Mesenchymal stem cell (in vitro differentiated cells and primary cell): ENCODE measurements at regions not wholly inside any gene's neighbourhood (a gene's known extent, or its start where the extent isn't known, plus 50 kb on each side); places are given as distances from the start of the nearest gene placed in this dataset.
"Not testable (repeated sequence)": the region's sequence is repeated elsewhere in the genome, so short reads cannot be mapped to it uniquely, and the experiment has no call there.

Experiments used
- DNase-seq: peaks from one replicate; pipeline ENCODE4 v3.0.0-alpha.2; 2013
- H2AFZ ChIP-seq: one replicate; pipeline ENCODE4 v1.6.1; 2013; ENCODE audit warnings: low read depth, mild to moderate bottlenecking, control low read depth, inconsistent platforms, low read length, moderate library complexity
- H2AK5ac ChIP-seq: 2 replicates; pipeline ENCODE4 v1.6.1; 2013; ENCODE audit warnings: low read length, moderate library complexity, mild to moderate bottlenecking, inconsistent platforms; ENCODE audit not compliant: severe bottlenecking
- H2BK120ac ChIP-seq: one replicate; pipeline ENCODE4 v1.6.1; 2013; ENCODE audit warnings: low read depth, mild to moderate bottlenecking, inconsistent platforms, low read length, moderate library complexity
- H2BK12ac ChIP-seq, 2 experiments: one replicate each; pipeline ENCODE4 v1.6.1; 2013; ENCODE audit warnings: inconsistent platforms in 2 of 2, low read length in 2 of 2, mild to moderate bottlenecking in 2 of 2, moderate library complexity in 2 of 2, control low read depth in 1 of 2
- H2BK15ac ChIP-seq: one replicate; pipeline ENCODE4 v1.6.1; 2013; ENCODE audit warnings: mild to moderate bottlenecking, low read depth, inconsistent platforms; ENCODE audit not compliant: poor library complexity, severe bottlenecking
- H2BK5ac ChIP-seq: 2 replicates; pipeline ENCODE4 v1.6.1; 2013; ENCODE audit warnings: low read depth, mild to moderate bottlenecking, low read length, control low read depth, inconsistent platforms; ENCODE audit not compliant: poor library complexity, severe bottlenecking
- H3K14ac ChIP-seq, 2 experiments: one replicate each; pipeline ENCODE4 v1.6.1; 2013; ENCODE audit warnings: inconsistent platforms in 2 of 2, low read length in 2 of 2, control low read depth in 1 of 2, mild to moderate bottlenecking in 1 of 2, moderate library complexity in 1 of 2
- H3K18ac ChIP-seq, 2 experiments: one replicate each; pipeline ENCODE4 v1.6.1; 2013; ENCODE audit warnings: inconsistent platforms in 2 of 2, low read length in 2 of 2, control low read depth in 1 of 2, low read depth in 1 of 2, mild to moderate bottlenecking in 1 of 2
- H3K23ac ChIP-seq, 2 experiments: one replicate each; pipeline ENCODE4 v1.6.1; 2013; ENCODE audit warnings: inconsistent platforms in 2 of 2, low read length in 2 of 2, mild to moderate bottlenecking in 2 of 2, moderate library complexity in 2 of 2, control low read depth in 1 of 2
- H3K27ac ChIP-seq: 2 replicates; pipeline ENCODE4 v1.5.1; 2013; ENCODE audit warnings: mild to moderate bottlenecking, moderate library complexity, low read length, control low read depth, inconsistent platforms; ENCODE audit not compliant: poor library complexity, severe bottlenecking
- H3K27me3 ChIP-seq, 2 experiments: 2 replicates each; pipeline versions ENCODE4 v1.6.1 to v1.7.0; 2013; ENCODE audit warnings: low read length in 2 of 2, mild to moderate bottlenecking in 2 of 2, moderate library complexity in 2 of 2, control low read depth in 1 of 2, inconsistent platforms in 1 of 2; ENCODE audit not compliant: control insufficient read depth in 1 of 2, insufficient read depth in 1 of 2
- H3K36me3 ChIP-seq, 2 experiments: 2 replicates each; pipeline versions ENCODE4 v1.6.1 to v1.7.0; 2013; ENCODE audit warnings: low read length in 2 of 2, control low read depth in 1 of 2, inconsistent platforms in 1 of 2, low read depth in 1 of 2, mild to moderate bottlenecking in 1 of 2; ENCODE audit not compliant: insufficient read depth in 2 of 2, control insufficient read depth in 1 of 2
- H3K4ac ChIP-seq, 2 experiments: one replicate each; pipeline ENCODE4 v1.6.1; 2013; ENCODE audit warnings: inconsistent platforms in 2 of 2, low read length in 2 of 2, mild to moderate bottlenecking in 2 of 2, moderate library complexity in 2 of 2, control low read depth in 1 of 2, low read depth in 1 of 2
- H3K4me1 ChIP-seq: 2 replicates; pipeline ENCODE4 v1.6.1; 2013; ENCODE audit warnings: low read depth, low read length, control low read depth; ENCODE audit not compliant: control insufficient read depth, insufficient read depth
- H3K4me2 ChIP-seq: 2 replicates; pipeline ENCODE4 v1.6.1; 2013; ENCODE audit warnings: low read length, mild to moderate bottlenecking, inconsistent platforms; ENCODE audit not compliant: poor library complexity, severe bottlenecking
- H3K4me3 ChIP-seq, 2 experiments: 2 replicates each; pipeline versions ENCODE4 v1.5.1 to v1.7.0; 2013; ENCODE audit warnings: low read length in 2 of 2, mild to moderate bottlenecking in 2 of 2, control low read depth in 1 of 2, low read depth in 1 of 2; ENCODE audit not compliant: insufficient read depth in 1 of 2
- H3K79me1 ChIP-seq: replicated peaks from 2 replicates; pipeline ENCODE4 v1.6.1; 2013; ENCODE audit warnings: mild to moderate bottlenecking, control low read depth, low read length, inconsistent platforms; ENCODE audit not compliant: poor library complexity, severe bottlenecking
- H3K9ac ChIP-seq: 2 replicates; pipeline ENCODE4 v1.7.0; 2013; ENCODE audit warnings: mild to moderate bottlenecking, low read length, moderate library complexity
- H3K9me3 ChIP-seq: 2 replicates; pipeline ENCODE4 v1.7.0; 2013; ENCODE audit warnings: mild to moderate bottlenecking, low read length; ENCODE audit not compliant: control insufficient read depth
- H4K8ac ChIP-seq: one replicate; pipeline ENCODE4 v1.6.1; 2013; ENCODE audit warnings: inconsistent platforms, mild to moderate bottlenecking, low read length, moderate library complexity
- H4K91ac ChIP-seq: one replicate; pipeline ENCODE4 v1.6.1; 2013; ENCODE audit warnings: mild to moderate bottlenecking, low read length, inconsistent platforms
- WGBS: methylation state at CpG from one replicate; pipeline ENCODE4 v1.1.7; 2013; ENCODE audit warnings: mixed read lengths; 5-methylcytosine and 5-hydroxymethylcytosine counted together

DNA sequence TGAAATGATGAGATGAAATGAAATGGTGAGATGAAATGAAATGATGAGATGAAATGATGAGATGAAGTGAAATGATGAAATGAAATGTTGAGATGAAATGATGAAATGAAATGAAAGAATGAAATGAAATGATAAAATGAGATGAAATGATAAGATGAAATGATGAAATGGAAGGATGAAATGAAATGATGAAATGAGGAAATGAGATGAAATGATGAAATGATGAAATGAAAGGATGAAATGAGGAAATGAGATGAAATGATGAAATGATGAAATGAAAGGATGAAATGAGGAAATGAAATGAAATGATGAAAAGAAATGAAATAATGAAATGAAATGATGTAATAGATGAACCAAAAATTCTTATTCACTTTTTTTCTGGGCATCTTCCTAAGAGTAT lies 467.1 kb downstream of the FAM72C start:
- not testable (repeated sequence) for H3K9ac ChIP-seq, H3K4ac ChIP-seq, H3K27ac ChIP-seq

DNA sequence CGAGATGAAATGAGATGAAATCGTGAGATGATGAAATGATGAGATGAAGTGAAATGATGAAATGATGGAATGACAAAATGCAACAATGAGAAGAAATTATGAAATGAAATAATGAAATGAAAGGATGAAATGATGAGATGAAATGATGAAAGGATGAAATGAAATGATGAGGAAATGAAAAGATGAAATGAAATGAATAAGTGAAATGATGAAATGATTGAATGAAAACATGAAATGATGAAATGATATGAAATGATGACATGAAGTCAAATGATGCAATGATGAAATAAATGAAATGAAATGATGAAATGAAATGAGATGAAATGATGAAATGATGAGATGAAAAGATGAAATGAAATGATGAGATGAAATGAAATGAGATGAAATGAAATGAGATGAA lies 467.7 kb downstream of the FAM72C start:
- H3K4ac ChIP-seq, H2BK5ac ChIP-seq, H2BK12ac ChIP-seq, H4K8ac ChIP-seq, H2BK15ac ChIP-seq, H3K27ac ChIP-seq, H3K9me3 ChIP-seq, DNase-seq, H3K36me3 ChIP-seq, H2AK5ac ChIP-seq, H3K4me1 ChIP-seq, H3K9ac ChIP-seq, H3K79me1 ChIP-seq, H3K14ac ChIP-seq, H3K27me3 ChIP-seq, H3K4me3 ChIP-seq, H3K4me2 ChIP-seq, H3K23ac ChIP-seq, H4K91ac ChIP-seq, H2AFZ ChIP-seq, H3K18ac ChIP-seq, H2BK120ac ChIP-seq: not testable (repeated sequence)
- no CpG with 5 or more reads among the region's 2 CpGs for WGBS

More for the DNA sequence above, 467.1 kb downstream of the FAM72C start:
- not testable (repeated sequence) for H2AK5ac ChIP-seq, H2BK120ac ChIP-seq, H3K36me3 ChIP-seq, H3K4me3 ChIP-seq, H3K23ac ChIP-seq, H2BK5ac ChIP-seq, DNase-seq, H2AFZ ChIP-seq, H3K4me2 ChIP-seq, H3K14ac ChIP-seq, H3K79me1 ChIP-seq, H2BK15ac ChIP-seq, H3K27me3 ChIP-seq, H4K91ac ChIP-seq, H3K18ac ChIP-seq, H2BK12ac ChIP-seq, H3K4me1 ChIP-seq, H4K8ac ChIP-seq, H3K9me3 ChIP-seq

DNA sequence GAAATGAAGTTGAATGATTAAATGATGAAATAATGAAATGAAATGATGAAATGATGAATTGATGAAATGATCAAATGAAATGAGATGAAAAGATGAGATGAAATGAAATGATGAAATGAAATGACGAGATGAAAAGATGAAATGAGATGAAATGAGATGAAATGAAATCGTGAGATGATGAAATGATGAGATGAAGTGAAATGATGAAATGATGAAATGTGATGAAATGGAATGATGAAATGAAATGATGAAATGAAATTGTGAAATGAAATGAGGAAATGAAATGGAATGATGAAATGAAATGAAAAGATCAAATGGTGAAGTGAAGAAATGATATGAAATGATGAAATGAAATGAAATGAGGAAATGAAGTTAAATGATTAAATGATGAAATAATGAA lies 468.7 kb downstream of the FAM72C start:
- not testable (repeated sequence) for H3K4ac ChIP-seq, H2BK5ac ChIP-seq, H3K4me1 ChIP-seq, H2BK120ac ChIP-seq, H3K36me3 ChIP-seq, H3K27ac ChIP-seq, DNase-seq, H4K8ac ChIP-seq, H3K4me2 ChIP-seq, H3K79me1 ChIP-seq, H3K4me3 ChIP-seq, H3K9me3 ChIP-seq, H2BK15ac ChIP-seq, H3K23ac ChIP-seq, H2BK12ac ChIP-seq, H3K18ac ChIP-seq, H2AFZ ChIP-seq, H3K9ac ChIP-seq, H2AK5ac ChIP-seq, H3K14ac ChIP-seq, H3K27me3 ChIP-seq, H4K91ac ChIP-seq
- WGBS: 43% methylated on average over 1 of the region's 2 CpGs

DNA sequence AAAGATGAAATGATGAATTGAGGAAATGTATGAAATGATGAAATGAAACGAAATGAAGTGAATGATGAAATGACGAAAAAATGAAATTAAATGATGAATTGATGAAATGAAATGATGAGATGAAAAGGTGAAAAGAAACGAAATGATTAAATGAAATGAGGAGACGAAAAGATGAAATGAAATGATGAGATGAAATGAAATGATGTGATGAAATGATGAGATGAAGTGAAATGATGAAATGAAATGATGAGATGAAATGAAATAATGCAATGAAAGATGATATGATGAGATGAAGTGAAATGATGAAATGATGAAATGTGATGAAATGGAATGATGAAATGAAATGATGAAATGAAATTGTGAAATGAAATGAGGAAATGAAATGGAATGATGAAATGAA lies 469.7 kb downstream of the FAM72C start:
- H3K79me1 ChIP-seq, H2AFZ ChIP-seq, H2BK12ac ChIP-seq, H2BK5ac ChIP-seq, H3K23ac ChIP-seq, H3K27ac ChIP-seq, H3K4ac ChIP-seq, H4K91ac ChIP-seq, H3K4me3 ChIP-seq, H3K27me3 ChIP-seq, DNase-seq, H3K14ac ChIP-seq, H2BK120ac ChIP-seq, H3K36me3 ChIP-seq, H3K18ac ChIP-seq, H3K4me1 ChIP-seq, H4K8ac ChIP-seq, H2BK15ac ChIP-seq, H3K9ac ChIP-seq, H3K9me3 ChIP-seq, H3K4me2 ChIP-seq, H2AK5ac ChIP-seq: not testable (repeated sequence)
- 49% methylated on average over 3 of the region's 4 CpGs for WGBS
